ENCODE measurements at regions not wholly inside any gene's neighbourhood (a gene's known extent, or its start where the extent isn't known, plus 50 kb on each side); places are given as distances from the start of the nearest gene placed in this dataset.

- no peak overlapping the region for H3K4me3 Mint-ChIP-seq
- peak; percentile 81 for TF ChIP-seq CTCF (conservative IDR thresholded peaks at IDR 0.05)
- no peaks in the 10 kb centered on the region for H3K4me1 ChIP-seq (ENCODE audit: insufficient read depth, low read length)
- no peak overlapping the region for H3K18ac ChIP-seq (ENCODE audit: insufficient read length, low read depth, low read length)
- no peak overlapping the region for H2BK20ac ChIP-seq (ENCODE audit: low read depth, low read length, poor library complexity, severe bottlenecking)
- no peaks in the 10 kb centered on the region for H4K20me1 ChIP-seq (ENCODE audit: control insufficient read depth, insufficient read depth, insufficient read length)
- H4K8ac ChIP-seq (replicated peaks; ENCODE audit: insufficient read length, low read depth, low read length), result no peak overlapping the region
- H2AFZ ChIP-seq (ENCODE audit: low read length), result no peak overlapping the region
- H3K4me2 ChIP-seq (ENCODE audit: insufficient read depth, insufficient read length, low read length), result no peak overlapping the region
- no peaks in the 10 kb centered on the region for H3K27me3 Mint-ChIP-seq (ENCODE audit: low read depth)
- no peak overlapping the region for H4K91ac ChIP-seq (ENCODE audit: insufficient read length, low read depth, low read length)
- H3K27ac Mint-ChIP-seq, result no peak overlapping the region
- no peak overlapping the region for H2AK5ac ChIP-seq (ENCODE audit: insufficient read length, low read length)
- H3T11ph ChIP-seq (ENCODE audit: low read length), result no peak overlapping the region
- H2BK120ac ChIP-seq (ENCODE audit: low read depth, low read length, poor library complexity, severe bottlenecking), result no peak overlapping the region
- H3K79me2 ChIP-seq (ENCODE audit: insufficient read depth, low read length), result no peaks in the 10 kb centered on the region
- no peak for DNase-seq
- H2BK15ac ChIP-seq (ENCODE audit: low read depth, low read length), result no peak overlapping the region
- H3K4me1 Mint-ChIP-seq, result no peaks in the 10 kb centered on the region
- H3K4ac ChIP-seq (ENCODE audit: low read depth, low read length), result no peak overlapping the region
- no peak overlapping the region for H2BK5ac ChIP-seq (ENCODE audit: insufficient read length, low read length)
- H3K27me3 ChIP-seq (ENCODE audit: insufficient read depth, low read length), result no peaks in the 10 kb centered on the region
- H3K56ac ChIP-seq (ENCODE audit: insufficient read length, low read depth, low read length), result no peak overlapping the region
- H3K23ac ChIP-seq (ENCODE audit: insufficient read length, low read depth, low read length), result no peak overlapping the region
- no peaks in the 10 kb centered on the region for H3K23me2 ChIP-seq (ENCODE audit: insufficient read length, low read depth, low read length, poor library complexity, severe bottlenecking)
- no peak overlapping the region for H3K14ac ChIP-seq (ENCODE audit: insufficient read depth, low read length)
- no peak overlapping the region for H4K5ac ChIP-seq (ENCODE audit: insufficient read length, low read depth, low read length)
- no peak overlapping the region for H3K27ac ChIP-seq (ENCODE audit: insufficient read length, low read depth, low read length)
- no peak overlapping the region for H3K9ac ChIP-seq (ENCODE audit: extremely low read depth, insufficient read length, low read length)
- peaks cover 0 to 4% (median 3%) of the 10 kb centered on the region in 3 experiments; a peak in 3 of 7 replicates for H3K36me3 Mint-ChIP-seq (ENCODE audit: insufficient read depth in 1 of 3, low read depth in 3 of 3)
- H2BK12ac ChIP-seq (ENCODE audit: insufficient read length, low read depth, low read length), result no peak overlapping the region
- H3K9me3 Mint-ChIP-seq, result peaks cover 7 to 15% of the 10 kb centered on the region in 2 experiments; a peak in 4 of 5 replicates
- no peaks in the 10 kb centered on the region for H3K79me1 ChIP-seq (ENCODE audit: insufficient read depth, low read depth, low read length, poor library complexity, severe bottlenecking)
- H3K9me3 ChIP-seq (ENCODE audit: control insufficient read depth, low read depth, low read length), result no peaks in the 10 kb centered on the region
Observed at GRCh38 chr14:59055439-59056045, 132.9 kb upstream of the DAAM1 start.
